OCI-M1 (cell line): ENCODE measurements at regions not wholly inside any gene's neighbourhood (a gene's known extent, or its start where the extent isn't known, plus 50 kb on each side); places are given as distances from the start of the nearest gene placed in this dataset.

Source experiments
- DNase-seq: peaks from one replicate; lab custom pipeline; 2025; lab: John Stamatoyannopoulos, UW

- no peak for DNase-seq
Measured at GRCh38 chr3:11089931-11090330, 64.4 kb upstream of the HRH1 start.

- DNase-seq, result no peak
Measured at GRCh38 chr3:11090551-11090950, 63.7 kb upstream of the HRH1 start.

GRCh38 chr3:11091088-11091590 is 63.2 kb upstream of the HRH1 start:
- DNase-seq, result no peak

DNA sequence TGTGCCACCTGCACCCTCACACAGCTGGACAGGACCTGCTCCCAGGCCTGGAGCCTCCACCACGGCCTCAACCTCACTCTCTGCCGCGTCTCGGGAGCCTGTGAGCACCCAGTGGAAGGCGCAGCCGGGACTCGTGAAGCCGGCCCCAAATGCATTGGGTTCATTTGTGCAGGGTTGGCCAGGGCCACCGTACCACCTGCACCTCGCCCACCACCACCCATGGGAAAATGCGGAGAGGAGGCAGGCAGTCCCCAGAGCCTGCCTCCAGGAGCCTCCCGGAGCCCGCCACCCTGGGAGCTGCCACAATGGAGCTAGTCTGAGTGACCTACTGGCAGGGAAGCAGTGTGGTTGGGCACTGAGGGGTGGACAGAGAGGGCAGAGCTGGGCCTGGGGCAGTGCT is 62.5 kb upstream of the HRH1 start:
- no peak for DNase-seq

DNA sequence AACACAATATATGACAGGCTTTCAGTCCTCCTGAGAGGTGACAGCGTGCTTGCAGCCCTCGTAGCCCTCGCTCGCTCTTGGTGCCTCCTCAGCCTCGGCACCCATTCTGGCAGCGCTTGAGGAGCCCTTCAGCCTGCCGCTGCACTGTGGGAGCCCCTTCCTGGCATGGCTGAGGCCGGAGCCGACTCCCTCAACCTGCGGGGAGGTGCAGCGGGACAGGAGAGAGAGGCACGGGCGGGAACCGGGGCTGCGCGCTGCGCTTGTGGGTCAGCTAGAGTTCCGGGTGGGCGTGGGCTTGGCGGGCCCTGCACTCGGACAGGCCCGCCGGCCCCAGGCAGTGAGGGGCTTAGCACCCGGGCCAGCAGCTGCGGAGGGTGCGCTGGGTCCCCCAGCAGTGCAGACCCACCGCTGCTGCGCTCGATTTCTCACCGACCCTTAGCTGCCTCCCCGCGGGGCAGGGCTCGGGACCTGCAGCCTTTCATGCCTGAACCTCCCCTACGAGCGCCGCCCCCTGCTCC is 60.4 kb upstream of the HRH1 start:
- no peak for DNase-seq

GRCh38 chr3:11095932-11096265 is 58.4 kb upstream of the HRH1 start:
- no peak for DNase-seq

DNA sequence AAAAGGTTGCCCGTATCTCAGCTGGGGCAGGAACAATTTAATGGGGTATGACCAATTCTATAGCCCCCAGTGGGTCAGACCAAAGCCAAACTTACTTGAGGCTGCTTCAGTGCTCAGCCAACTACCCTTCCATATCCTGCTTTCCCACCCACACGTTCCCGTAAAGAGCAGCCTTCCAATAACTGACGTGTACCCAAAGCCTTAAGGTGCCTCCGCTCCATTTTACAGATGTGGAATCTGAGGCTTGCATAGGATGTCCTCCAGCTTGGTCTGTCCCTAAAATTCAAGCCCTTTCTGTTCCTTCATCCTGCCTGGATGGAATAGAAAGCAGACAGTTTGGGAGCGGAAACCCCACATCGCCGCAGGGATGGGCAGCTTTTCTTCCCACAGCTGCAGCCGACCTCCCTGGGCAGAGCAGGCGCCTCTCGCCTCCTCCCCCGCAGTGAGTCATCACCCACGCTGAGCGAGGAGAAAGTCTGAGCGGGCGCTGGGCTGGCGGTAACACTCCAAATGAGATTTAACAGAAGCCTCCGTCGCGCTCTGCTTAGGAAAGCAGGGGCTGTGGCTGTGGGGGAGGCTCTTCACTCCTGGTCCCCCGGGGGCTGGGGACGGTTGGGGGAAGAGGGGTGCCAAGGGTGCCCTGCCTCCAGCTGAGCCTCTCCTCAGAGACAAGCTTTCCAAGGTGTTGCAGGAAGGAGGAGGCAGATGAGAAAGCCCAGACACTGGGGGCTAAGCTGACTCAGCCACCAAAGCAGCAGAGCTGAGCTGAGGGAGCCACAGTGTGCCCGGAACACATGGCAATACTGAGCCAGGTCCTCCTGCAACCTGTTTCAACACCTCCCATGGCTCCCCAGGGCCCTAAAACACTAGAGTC is 57.8 kb upstream of the HRH1 start:
- peak; percentile 91 for DNase-seq

- DNase-seq, result no peak
Measured at GRCh38 chr3:11099306-11099705, 55.0 kb upstream of the HRH1 start.
